GM12872 (cell line): ENCODE measurements at regions not wholly inside any gene's neighbourhood (a gene's known extent, or its start where the extent isn't known, plus 50 kb on each side); places are given as distances from the start of the nearest gene placed in this dataset.

ENCODE experiments used
- TF ChIP-seq, protein P1 (sequence below): IDR thresholded peaks from 3 replicates; pipeline ENCODE4 v1.5.1; 2011; ENCODE audit warnings: low read depth, mild to moderate bottlenecking, low read length, moderate library complexity; ENCODE audit not compliant: insufficient read depth

DNA sequence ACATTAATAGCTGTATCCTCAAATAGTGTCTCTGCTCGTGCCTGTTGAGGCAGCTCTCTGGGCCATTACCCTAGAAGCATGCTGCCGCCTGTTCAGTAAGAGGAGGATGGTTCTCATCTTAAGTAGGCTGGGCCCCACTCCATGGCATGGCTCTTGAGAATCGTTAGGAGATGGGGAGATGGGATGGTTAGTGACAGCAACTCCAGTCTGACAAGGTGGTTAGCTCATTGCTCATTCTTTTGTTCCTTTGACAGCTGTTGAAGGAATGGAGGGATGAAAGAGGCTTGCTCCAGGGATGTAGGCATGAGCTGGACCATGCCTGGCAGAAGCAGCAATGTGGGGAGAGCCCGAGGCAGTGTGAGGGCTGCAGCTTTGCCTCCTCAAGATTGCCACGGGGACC is 68.2 kb downstream of the MAP10 start:
- TF ChIP-seq, protein P1, sequence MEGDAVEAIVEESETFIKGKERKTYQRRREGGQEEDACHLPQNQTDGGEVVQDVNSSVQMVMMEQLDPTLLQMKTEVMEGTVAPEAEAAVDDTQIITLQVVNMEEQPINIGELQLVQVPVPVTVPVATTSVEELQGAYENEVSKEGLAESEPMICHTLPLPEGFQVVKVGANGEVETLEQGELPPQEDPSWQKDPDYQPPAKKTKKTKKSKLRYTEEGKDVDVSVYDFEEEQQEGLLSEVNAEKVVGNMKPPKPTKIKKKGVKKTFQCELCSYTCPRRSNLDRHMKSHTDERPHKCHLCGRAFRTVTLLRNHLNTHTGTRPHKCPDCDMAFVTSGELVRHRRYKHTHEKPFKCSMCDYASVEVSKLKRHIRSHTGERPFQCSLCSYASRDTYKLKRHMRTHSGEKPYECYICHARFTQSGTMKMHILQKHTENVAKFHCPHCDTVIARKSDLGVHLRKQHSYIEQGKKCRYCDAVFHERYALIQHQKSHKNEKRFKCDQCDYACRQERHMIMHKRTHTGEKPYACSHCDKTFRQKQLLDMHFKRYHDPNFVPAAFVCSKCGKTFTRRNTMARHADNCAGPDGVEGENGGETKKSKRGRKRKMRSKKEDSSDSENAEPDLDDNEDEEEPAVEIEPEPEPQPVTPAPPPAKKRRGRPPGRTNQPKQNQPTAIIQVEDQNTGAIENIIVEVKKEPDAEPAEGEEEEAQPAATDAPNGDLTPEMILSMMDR, result no peak

DNA sequence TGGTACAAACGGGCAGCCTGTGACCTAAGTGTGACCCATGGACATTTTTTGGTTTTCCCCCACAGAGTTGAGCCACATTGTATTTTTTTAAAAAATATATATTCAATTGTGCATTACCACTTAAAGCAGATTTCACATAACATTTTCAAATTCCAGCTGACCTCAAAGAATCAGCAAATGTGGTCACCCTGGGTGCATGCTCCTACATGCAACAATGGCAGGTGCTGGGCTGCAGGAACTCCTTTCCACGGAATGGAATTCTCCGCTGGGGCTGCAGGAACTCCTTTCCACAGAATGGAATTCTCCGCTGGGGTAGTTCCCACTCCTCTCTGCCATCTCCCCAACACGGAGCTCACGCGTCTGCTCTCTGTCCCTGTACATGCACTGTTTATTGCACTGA is 68.7 kb downstream of the MAP10 start:
- TF ChIP-seq, protein P1, result no peak

DNA sequence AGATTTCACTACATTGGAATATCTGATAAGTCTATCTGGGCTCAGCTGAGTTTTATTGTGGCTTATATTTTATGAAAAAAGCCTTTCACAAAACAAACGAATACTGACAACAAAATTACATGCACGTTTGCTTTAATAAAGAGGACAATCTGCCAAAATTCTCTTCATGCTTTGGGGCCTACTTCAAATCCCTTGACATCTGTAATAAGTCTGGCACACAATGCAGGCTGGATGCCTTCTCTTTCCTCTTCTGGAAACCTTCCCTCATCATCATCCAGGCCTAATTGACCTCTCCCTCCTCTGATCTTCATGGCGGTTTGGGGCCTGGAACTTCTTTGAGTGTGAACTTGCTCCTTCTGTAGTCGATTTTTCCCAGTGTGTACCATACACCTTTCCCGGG is 70.3 kb downstream of the MAP10 start:
- TF ChIP-seq, protein P1, result no peak

- TF ChIP-seq, protein P1, result no peak
These were observed 71.5 kb downstream of the MAP10 start for GRCh38 chr1:232876506-232877364.

DNA sequence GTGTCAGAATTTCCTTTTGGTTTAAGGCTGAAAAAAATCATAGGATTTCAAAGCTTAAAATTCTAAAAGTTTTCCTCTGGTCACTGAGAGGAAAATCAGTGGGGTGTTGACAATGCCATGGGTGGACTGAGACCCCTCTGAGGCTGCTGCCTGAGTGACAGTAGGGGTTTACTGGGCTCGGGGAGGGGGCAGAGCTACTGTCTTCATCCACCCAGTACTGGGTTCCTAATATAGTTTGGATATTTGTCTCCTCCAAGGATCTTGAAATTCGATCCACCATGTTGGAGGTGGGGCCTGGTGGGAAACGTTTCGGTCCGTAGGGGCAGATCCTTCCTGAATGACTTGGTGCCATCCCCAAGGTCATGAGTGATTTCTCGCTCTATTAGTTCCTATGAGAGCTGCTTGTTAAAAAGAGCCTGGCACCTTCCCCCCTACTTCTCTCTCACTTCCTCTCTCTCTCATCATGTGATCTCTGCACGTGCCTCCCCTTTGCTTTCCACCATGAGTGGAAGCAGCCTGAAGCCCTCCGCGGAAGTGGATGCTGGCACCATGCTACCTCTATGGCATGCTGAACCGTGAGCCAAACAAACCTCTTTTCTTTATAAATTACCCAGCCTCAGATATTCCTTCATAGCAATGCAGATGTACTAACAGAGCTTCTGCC is 72.3 kb downstream of the MAP10 start:
- TF ChIP-seq, protein P1, result no peak

DNA sequence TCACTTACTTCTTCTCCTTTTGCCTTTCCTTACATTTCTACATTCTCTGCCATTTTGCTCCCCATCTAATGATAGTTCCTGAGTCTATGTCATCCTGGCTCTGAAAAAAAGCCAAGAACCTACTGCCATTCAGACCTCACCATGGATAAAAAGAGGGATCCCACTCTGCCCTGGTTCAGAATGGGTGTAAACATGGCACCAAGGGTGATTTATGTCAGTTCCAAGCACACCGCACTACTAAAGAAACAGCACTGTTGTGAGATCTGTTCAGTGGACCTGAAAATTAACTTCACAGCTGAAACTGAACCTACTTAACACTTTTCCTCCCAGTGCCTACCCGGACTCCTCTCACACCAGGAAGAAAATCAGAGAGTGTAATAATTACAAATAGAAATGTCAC is 72.3 kb upstream of the NTPCR start:
- TF ChIP-seq, protein P1, result no peak

DNA sequence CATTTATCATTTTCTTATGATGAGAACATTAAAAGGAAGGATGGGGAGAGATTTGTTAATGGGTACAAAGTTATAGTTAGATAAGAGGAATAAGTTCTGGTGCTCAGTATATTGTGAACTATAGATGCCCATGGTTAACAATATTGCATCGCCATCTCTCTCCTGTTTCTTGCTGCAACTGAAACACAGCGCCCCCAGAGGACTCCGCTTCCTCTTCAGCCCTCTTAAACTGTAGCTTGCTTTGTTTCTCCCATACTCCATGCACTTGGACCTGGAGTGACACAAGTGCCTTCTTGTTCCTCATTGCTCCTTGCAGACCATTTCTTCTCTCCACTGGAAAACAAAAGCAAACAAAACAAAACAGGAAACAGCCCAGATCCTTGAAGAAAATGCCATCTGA is 70.1 kb upstream of the NTPCR start:
- TF ChIP-seq, protein P1, result peak; percentile 55; the same call in 2 of the 3 replicates
